ENCODE measurements at regions not wholly inside any gene's neighbourhood (a gene's known extent, or its start where the extent isn't known, plus 50 kb on each side); places are given as distances from the start of the nearest gene placed in this dataset.

- Histone ChIP-seq H3K4me1 (ENCODE audit: control insufficient read depth in 5 of 5, insufficient read depth in 5 of 5, low read length in 5 of 5) (no peaks in the 10 kb centered on the region), H3K27ac (ENCODE audit: low read depth in 1 of 2, low read length in 1 of 2) (no peak overlapping the region), H3K36me3 (ENCODE audit: control insufficient read depth in 4 of 4, insufficient read depth in 4 of 4, low read length in 4 of 4) (no peaks in the 10 kb centered on the region), H3K9ac (ENCODE audit: insufficient read depth in 1 of 2, low read length in 2 of 2) (no peak overlapping the region), H3K27me3 (ENCODE audit: control insufficient read depth in 3 of 3, insufficient read depth in 3 of 3, low read length in 2 of 3) (no peaks in the 10 kb centered on the region), H3K4me3 (no peak overlapping the region), H3K9me3 (ENCODE audit: control insufficient read depth in 4 of 4, insufficient read depth in 3 of 4, low read length in 3 of 4) (peaks cover 0 to 5% (median 2%) of the 10 kb centered on the region in 4 donors)
- 46 to 59% methylated on average over 4 of the region's 4 CpGs for WGBS, 2 donors
- ATAC-seq (ENCODE audit: insufficient read depth, low FRiP score), result no peak
- no peak for TF ChIP-seq CTCF (IDR thresholded peaks at IDR 0.05; ENCODE audit: control extremely low read depth, extremely low read depth)
- no peak for DNase-seq
These were observed 609.7 kb upstream of the ARRDC4 start for GRCh38 chr15:97350813-97351212.

- DNase-seq (no peak), ATAC-seq (ENCODE audit: insufficient read depth, low FRiP score) (no peak)
- no peak overlapping the region for H3K4me3 ChIP-seq
- no peaks in the 10 kb centered on the region for H3K4me1 ChIP-seq (ENCODE audit: control insufficient read depth in 5 of 5, insufficient read depth in 5 of 5, low read length in 5 of 5)
- no peak overlapping the region for H3K9ac ChIP-seq (ENCODE audit: insufficient read depth in 1 of 2, low read length in 2 of 2)
- H3K27ac ChIP-seq (ENCODE audit: low read depth in 1 of 2, low read length in 1 of 2), result no peak overlapping the region
- H3K9me3 ChIP-seq (ENCODE audit: control insufficient read depth in 4 of 4, insufficient read depth in 3 of 4, low read length in 3 of 4), result peaks cover 0 to 2% (median 0%) of the 10 kb centered on the region in 4 donors
- H3K27me3 ChIP-seq (ENCODE audit: control insufficient read depth in 3 of 3, insufficient read depth in 3 of 3, low read length in 2 of 3), result no peaks in the 10 kb centered on the region
- no peaks in the 10 kb centered on the region for H3K36me3 ChIP-seq (ENCODE audit: control insufficient read depth in 4 of 4, insufficient read depth in 4 of 4, low read length in 4 of 4)
- no peak for TF ChIP-seq CTCF (IDR thresholded peaks at IDR 0.05; ENCODE audit: control extremely low read depth, extremely low read depth)
- WGBS, 2 donors, result 75 to 77% methylated on average over 3 of the region's 3 CpGs
These were observed 577.0 kb upstream of the ARRDC4 start for GRCh38 chr15:97383516-97383915.

DNA sequence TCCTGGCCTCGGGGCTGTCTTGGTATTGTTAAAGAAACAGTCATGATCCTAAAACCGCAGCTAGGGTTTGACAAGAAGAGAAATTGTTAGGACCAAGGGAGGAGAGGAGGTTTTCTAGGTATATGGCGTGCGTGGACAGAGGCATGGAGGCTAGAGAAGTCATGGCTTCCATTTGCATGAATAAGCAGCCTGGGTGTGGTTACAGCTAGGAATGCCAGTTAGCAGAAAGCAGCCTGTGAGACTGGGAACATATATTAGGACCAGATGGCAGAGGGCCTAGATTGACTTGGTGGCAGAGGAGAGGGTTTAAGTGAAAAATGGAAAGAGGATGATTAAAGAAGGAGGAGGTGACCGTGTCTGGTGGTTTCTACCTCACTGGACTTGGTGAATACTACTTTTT is 573.6 kb upstream of the ARRDC4 start:
- H3K36me3 ChIP-seq (ENCODE audit: control insufficient read depth in 4 of 4, insufficient read depth in 4 of 4, low read length in 4 of 4), result no peaks in the 10 kb centered on the region
- no peak for DNase-seq
- peaks cover 0 to 2% (median 0%) of the 10 kb centered on the region in 4 donors for H3K9me3 ChIP-seq (ENCODE audit: control insufficient read depth in 4 of 4, insufficient read depth in 3 of 4, low read length in 3 of 4)
- TF ChIP-seq CTCF (IDR thresholded peaks at IDR 0.05; ENCODE audit: control extremely low read depth, extremely low read depth), result no peak
- ATAC-seq (ENCODE audit: insufficient read depth, low FRiP score), result no peak
- no peaks in the 10 kb centered on the region for H3K27me3 ChIP-seq (ENCODE audit: control insufficient read depth in 3 of 3, insufficient read depth in 3 of 3, low read length in 2 of 3)
- H3K27ac ChIP-seq (ENCODE audit: low read depth in 1 of 2, low read length in 1 of 2), result no peak overlapping the region
- WGBS, 2 donors, result 87 to 88% methylated on average over 5 of the region's 5 CpGs
- no peak overlapping the region for H3K4me3 ChIP-seq
- H3K4me1 ChIP-seq (ENCODE audit: control insufficient read depth in 5 of 5, insufficient read depth in 5 of 5, low read length in 5 of 5), result no peaks in the 10 kb centered on the region
- H3K9ac ChIP-seq (ENCODE audit: insufficient read depth in 1 of 2, low read length in 2 of 2), result no peak overlapping the region

- WGBS, 2 donors, result 74 to 88% methylated on average over 4 of the region's 4 CpGs
- TF ChIP-seq CTCF (IDR thresholded peaks at IDR 0.05; ENCODE audit: control extremely low read depth, extremely low read depth), result no peak
- Histone ChIP-seq H3K36me3 (ENCODE audit: control insufficient read depth in 4 of 4, insufficient read depth in 4 of 4, low read length in 4 of 4) (no peaks in the 10 kb centered on the region), H3K9ac (ENCODE audit: insufficient read depth in 1 of 2, low read length in 2 of 2) (no peak overlapping the region), H3K9me3 (ENCODE audit: control insufficient read depth in 4 of 4, insufficient read depth in 3 of 4, low read length in 3 of 4) (peaks cover 0 to 1% (median 0%) of the 10 kb centered on the region in 4 donors), H3K4me3 (no peak overlapping the region), H3K27ac (ENCODE audit: low read depth in 1 of 2, low read length in 1 of 2) (no peak overlapping the region), H3K27me3 (ENCODE audit: control insufficient read depth in 3 of 3, insufficient read depth in 3 of 3, low read length in 2 of 3) (no peaks in the 10 kb centered on the region), H3K4me1 (ENCODE audit: control insufficient read depth in 5 of 5, insufficient read depth in 5 of 5, low read length in 5 of 5) (no peaks in the 10 kb centered on the region)
- ATAC-seq (ENCODE audit: insufficient read depth, low FRiP score), result no peak
- no peak for DNase-seq
These were observed 559.3 kb upstream of the ARRDC4 start for GRCh38 chr15:97401195-97401594.

Data from lung (tissue), 11 donors.